IPS DF 4.7 (cell line): ENCODE measurements at regions not wholly inside any gene's neighbourhood (a gene's known extent, or its start where the extent isn't known, plus 50 kb on each side); places are given as distances from the start of the nearest gene placed in this dataset.

Experiments
- DNase-seq: peaks from one replicate; pipeline ENCODE4 v3.0.0-alpha.2; 2013; ENCODE audit warnings: low spot score; ENCODE audit errors: extremely low read depth

GRCh38 chr9:109549386-109549785 lies 51.3 kb upstream of the PTPN3 start:
- no peak for DNase-seq

GRCh38 chr9:109551651-109552050 lies 53.5 kb upstream of the PTPN3 start:
- no peak for DNase-seq

- DNase-seq = no peak
These were observed 57.1 kb upstream of the PTPN3 start for GRCh38 chr9:109555215-109555614.

GRCh38 chr9:109556061-109556460 lies 58.0 kb upstream of the PTPN3 start:
- peak; percentile 22 for DNase-seq

- no peak for DNase-seq
These were observed 58.7 kb upstream of the PTPN3 start for GRCh38 chr9:109556786-109557185.

GRCh38 chr9:109557481-109557880 lies 59.4 kb upstream of the PTPN3 start:
- DNase-seq = no peak

GRCh38 chr9:109558718-109559151 lies 60.6 kb upstream of the PTPN3 start:
- DNase-seq = no peak

- DNase-seq = no peak
These were observed 62.5 kb upstream of the PTPN3 start for GRCh38 chr9:109560470-109561132.

GRCh38 chr9:109561137-109561536 lies 63.0 kb upstream of the PTPN3 start:
- no peak for DNase-seq

GRCh38 chr9:109568089-109568488 lies 70.0 kb upstream of the PTPN3 start:
- no peak for DNase-seq

GRCh38 chr9:109568568-109569210 lies 70.6 kb upstream of the PTPN3 start:
- no peak for DNase-seq

- no peak for DNase-seq
These were observed 76.2 kb upstream of the PTPN3 start for GRCh38 chr9:109574061-109574882.

- DNase-seq = no peak
These were observed 78.7 kb upstream of the PTPN3 start for GRCh38 chr9:109576762-109577161.

- no peak for DNase-seq
These were observed 81.3 kb upstream of the PTPN3 start for GRCh38 chr9:109579191-109579948.

- DNase-seq = no peak
These were observed 84.3 kb upstream of the PTPN3 start for GRCh38 chr9:109582386-109582785.

- no peak for DNase-seq
These were observed 86.1 kb upstream of the PTPN3 start for GRCh38 chr9:109584205-109584604.

- DNase-seq = no peak
These were observed 87.7 kb upstream of the PTPN3 start for GRCh38 chr9:109585796-109586195.

- DNase-seq = no peak
These were observed 88.9 kb upstream of the PTPN3 start for GRCh38 chr9:109586993-109587392.

- DNase-seq = no peak
These were observed 90.3 kb upstream of the PTPN3 start for GRCh38 chr9:109588415-109588814.

GRCh38 chr9:109590966-109591365 lies 92.9 kb upstream of the PTPN3 start:
- DNase-seq = no peak

GRCh38 chr9:109591691-109592090 lies 93.6 kb upstream of the PTPN3 start:
- no peak for DNase-seq

GRCh38 chr9:109593612-109594011 lies 95.5 kb upstream of the PTPN3 start:
- no peak for DNase-seq
